ENCODE measurements at regions not wholly inside any gene's neighbourhood (a gene's known extent, or its start where the extent isn't known, plus 50 kb on each side); places are given as distances from the start of the nearest gene placed in this dataset.

- CTCF ChIA-PET, result no interaction called here
Measured at GRCh38 chr9:101915482-101915881, 177.0 kb upstream of the GRIN3A start.

GRCh38 chr9:101912698-101913097 lies 174.3 kb upstream of the GRIN3A start:
- Histone ChIP-seq H3K4me3 (ENCODE audit: low read depth, low read length) (no peak overlapping the region), H3K9me3 (ENCODE audit: control insufficient read depth, insufficient read depth, low read length) (peaks cover 7% of the 10 kb centered on the region; the same call in 1 of the 2 replicates), H3K27ac (ENCODE audit: low read depth, low read length) (no peak overlapping the region), H3K27me3 (ENCODE audit: control insufficient read depth, insufficient read depth, low read length) (no peaks in the 10 kb centered on the region)
- CTCF ChIA-PET, result no interaction called here
- DNase-seq (ENCODE audit: low read depth, low spot score), result no peak
- POLR2A ChIA-PET, result no interaction called here
- TF ChIP-seq CTCF (IDR thresholded peaks at IDR 0.05; ENCODE audit: low read depth, low read length), result no peak

More at GRCh38 chr9:101915482-101915881, 177.0 kb upstream of the GRIN3A start:
- Histone ChIP-seq H3K4me3 (ENCODE audit: low read depth, low read length) (no peak overlapping the region), H3K27me3 (ENCODE audit: control insufficient read depth, insufficient read depth, low read length) (no peaks in the 10 kb centered on the region), H3K9me3 (ENCODE audit: control insufficient read depth, insufficient read depth, low read length) (no peaks in the 10 kb centered on the region), H3K27ac (ENCODE audit: low read depth, low read length) (no peak overlapping the region)
- no peak for DNase-seq (ENCODE audit: low read depth, low spot score)
- POLR2A ChIA-PET, result no interaction called here
- no peak for TF ChIP-seq CTCF (IDR thresholded peaks at IDR 0.05; ENCODE audit: low read depth, low read length)

GRCh38 chr9:101907466-101907865 lies 169.0 kb upstream of the GRIN3A start:
- H3K9me3 ChIP-seq (ENCODE audit: control insufficient read depth, insufficient read depth, low read length), result peaks cover 14% of the 10 kb centered on the region; the same call in 1 of the 2 replicates
- no peak overlapping the region for H3K27ac ChIP-seq (ENCODE audit: low read depth, low read length)
- no peak overlapping the region for H3K4me3 ChIP-seq (ENCODE audit: low read depth, low read length)
- H3K27me3 ChIP-seq (ENCODE audit: control insufficient read depth, insufficient read depth, low read length), result no peaks in the 10 kb centered on the region
- ChIA-PET CTCF (no interaction called here), POLR2A (no interaction called here)
- DNase-seq (ENCODE audit: low read depth, low spot score), result no peak
- TF ChIP-seq CTCF (IDR thresholded peaks at IDR 0.05; ENCODE audit: low read depth, low read length), result no peak

GRCh38 chr9:101904845-101905244 lies 166.4 kb upstream of the GRIN3A start:
- Histone ChIP-seq H3K27me3 (ENCODE audit: control insufficient read depth, insufficient read depth, low read length) (no peaks in the 10 kb centered on the region), H3K9me3 (ENCODE audit: control insufficient read depth, insufficient read depth, low read length) (peaks cover 11% of the 10 kb centered on the region; the same call in 1 of the 2 replicates), H3K27ac (ENCODE audit: low read depth, low read length) (no peak overlapping the region), H3K4me3 (ENCODE audit: low read depth, low read length) (no peak overlapping the region)
- CTCF ChIA-PET, result no interaction called here
- no peak for TF ChIP-seq CTCF (IDR thresholded peaks at IDR 0.05; ENCODE audit: low read depth, low read length)
- DNase-seq (ENCODE audit: low read depth, low spot score), result no peak
- POLR2A ChIA-PET, result no interaction called here

- Histone ChIP-seq H3K9me3 (ENCODE audit: control insufficient read depth, insufficient read depth, low read length) (peaks cover 4% of the 10 kb centered on the region; the same call in 1 of the 2 replicates), H3K27me3 (ENCODE audit: control insufficient read depth, insufficient read depth, low read length) (no peaks in the 10 kb centered on the region), H3K27ac (ENCODE audit: low read depth, low read length) (no peak overlapping the region), H3K4me3 (ENCODE audit: low read depth, low read length) (no peak overlapping the region)
- no peak for TF ChIP-seq CTCF (IDR thresholded peaks at IDR 0.05; ENCODE audit: low read depth, low read length)
- DNase-seq (ENCODE audit: low read depth, low spot score), result no peak
- POLR2A ChIA-PET, result no interaction called here
- CTCF ChIA-PET, result no interaction called here
Measured at GRCh38 chr9:101902051-101902450, 163.6 kb upstream of the GRIN3A start.

Data from AG04450 (cell line).